Loucy (cell line): ENCODE measurements at regions not wholly inside any gene's neighbourhood (a gene's known extent, or its start where the extent isn't known, plus 50 kb on each side); places are given as distances from the start of the nearest gene placed in this dataset.

Experiments
- H2AFZ ChIP-seq: fragments of 200-600 bp; sonication (generic); 2 replicates; pipeline ENCODE4 v1.6.0; 2016; ENCODE audit warnings: antibody characterized with exemption, mild to moderate bottlenecking, low read length, moderate library complexity
- H3F3A ChIP-seq: fragments of 200-600 bp; 2 replicates; pipeline ENCODE4 v1.6.0; 2016; ENCODE audit warnings: antibody characterized with exemption, low read depth, mild to moderate bottlenecking
- H3K27me3 ChIP-seq: fragments of 200-600 bp; sonication (generic); 2 replicates; pipeline ENCODE4 v1.6.1; 2014; ENCODE audit warnings: low read length, mild to moderate bottlenecking; ENCODE audit not compliant: insufficient read depth, poor library complexity, severe bottlenecking
- H3K36me3 ChIP-seq: fragments of 200-600 bp; sonication (generic); 2 replicates; pipeline ENCODE4 v1.6.1; 2016; ENCODE audit warnings: low read length; ENCODE audit not compliant: insufficient read depth
- H3K4me1 ChIP-seq: fragments of 200-600 bp; sonication (generic); 2 replicates; pipeline ENCODE4 v1.5.1; 2014; ENCODE audit warnings: low read length, mild to moderate bottlenecking; ENCODE audit not compliant: insufficient read depth, poor library complexity, severe bottlenecking
- H3K4me2 ChIP-seq: fragments of 200-600 bp; sonication (generic); 2 replicates; pipeline ENCODE4 v1.6.0; 2014; ENCODE audit warnings: antibody characterized with exemption, low read length, low read depth, mild to moderate bottlenecking; ENCODE audit not compliant: poor library complexity, severe bottlenecking
- H3K4me3 ChIP-seq: fragments of 200-600 bp; sonication (generic); 2 replicates; pipeline ENCODE4 v1.5.1; 2014; ENCODE audit warnings: low read length, mild to moderate bottlenecking, mixed read lengths; ENCODE audit not compliant: poor library complexity, severe bottlenecking
- H3K79me2 ChIP-seq: fragments of 200-600 bp; sonication (generic); 2 replicates; pipeline ENCODE4 v1.6.1; 2014; ENCODE audit warnings: low read length; ENCODE audit not compliant: insufficient read depth
- H3K9ac ChIP-seq: fragments of 200-600 bp; sonication (generic); 2 replicates; pipeline ENCODE4 v1.6.0; 2014; ENCODE audit warnings: mild to moderate bottlenecking, low read depth, low read length, moderate library complexity; ENCODE audit not compliant: poor library complexity, severe bottlenecking
- H3K9me2 ChIP-seq: fragments of 200-600 bp; sonication (generic); replicated peaks from 2 replicates; pipeline ENCODE4 v1.6.1; 2016; ENCODE audit warnings: low read depth, low read length, mixed read lengths
- H3K9me3 ChIP-seq: fragments of 200-600 bp; sonication (generic); 2 replicates; pipeline ENCODE4 v1.6.1; 2014; ENCODE audit warnings: mild to moderate bottlenecking, antibody characterized with exemption, low read length, low read depth; ENCODE audit not compliant: insufficient read depth
- H4K20me1 ChIP-seq: fragments of 200-600 bp; sonication (generic); 2 replicates; pipeline ENCODE4 v1.6.0; 2014; ENCODE audit warnings: antibody characterized with exemption, low read length, mild to moderate bottlenecking; ENCODE audit not compliant: insufficient read depth, poor library complexity, severe bottlenecking
- CTCF ChIP-seq: fragments of 200-600 bp; sonication (generic); conservative IDR thresholded peaks from 2 replicates; pipeline ENCODE4 v1.5.1; 2014; ENCODE audit warnings: mild to moderate bottlenecking, antibody characterized with exemption, low read length
- EZH2phosphoT487 ChIP-seq: fragments of 200-600 bp; IDR thresholded peaks from 2 replicates; pipeline ENCODE4 v1.6.1; 2018; ENCODE audit warnings: antibody characterized with exemption, mild to moderate bottlenecking, moderate library complexity, borderline replicate concordance

DNA sequence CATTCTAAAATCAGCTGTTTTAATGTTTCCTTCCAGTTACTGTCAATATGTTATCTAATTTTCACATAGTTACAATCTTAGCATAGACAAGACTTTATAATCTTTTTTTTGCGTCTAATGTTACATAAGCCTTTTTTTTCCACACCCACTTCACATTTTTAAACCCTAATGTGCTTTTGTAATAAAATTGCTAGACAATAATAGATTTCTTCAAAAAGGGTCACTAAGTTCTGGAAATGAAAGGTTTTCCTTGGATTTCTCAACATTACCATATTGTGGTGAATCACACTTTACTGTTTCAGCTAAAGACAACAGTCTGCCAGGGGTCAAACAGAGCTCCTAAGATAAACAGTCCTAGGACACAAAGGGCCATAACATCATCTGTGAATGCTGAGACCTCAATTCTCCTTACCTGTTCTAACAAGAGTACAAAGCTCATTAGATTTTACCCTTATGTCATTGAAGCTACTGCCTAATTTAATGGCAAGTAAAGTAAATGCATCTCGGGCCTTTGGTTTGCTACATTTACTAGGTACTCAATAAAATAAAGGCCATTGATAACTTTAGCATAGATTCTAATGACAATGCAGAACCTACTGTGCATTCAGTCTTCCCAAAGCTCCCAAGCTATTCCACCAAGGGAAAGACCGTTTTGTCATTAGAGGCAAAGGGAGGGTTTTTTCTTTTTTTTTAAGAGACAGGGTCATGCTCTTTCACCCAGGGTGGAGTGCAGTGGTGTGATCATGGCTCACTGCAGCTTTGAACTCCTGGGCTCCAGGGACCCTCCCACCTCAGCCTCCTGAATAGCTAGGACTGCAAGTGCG, 111.2 kb upstream of the SLC38A2 start:
- Histone ChIP-seq H3K27me3 (no peaks in the 10 kb centered on the region), H3K4me1 (peaks cover 33% of the 10 kb centered on the region), H3K4me3 (no peak overlapping the region), H3K9me2 (no peaks in the 10 kb centered on the region), H3K4me2 (peak overlapping the region; percentile 0), H4K20me1 (no peaks in the 10 kb centered on the region), H3K36me3 (no peaks in the 10 kb centered on the region), H3F3A (no peaks in the 10 kb centered on the region), H3K9ac (no peak overlapping the region), H3K79me2 (no peaks in the 10 kb centered on the region), H3K9me3 (no peaks in the 10 kb centered on the region), H2AFZ (no peak overlapping the region)
- TF ChIP-seq CTCF (no peak), EZH2phosphoT487 (no peak)

GRCh38 chr12:46480724-46481123, 108.2 kb upstream of the SLC38A2 start:
- no peak overlapping the region for H2AFZ ChIP-seq
- H3K36me3 ChIP-seq, result no peaks in the 10 kb centered on the region
- H3K27me3 ChIP-seq, result no peaks in the 10 kb centered on the region
- no peaks in the 10 kb centered on the region for H3K79me2 ChIP-seq
- H3K9ac ChIP-seq, result no peak overlapping the region
- H3K4me2 ChIP-seq, result no peak overlapping the region
- H4K20me1 ChIP-seq, result no peaks in the 10 kb centered on the region
- H3K4me1 ChIP-seq, result peaks cover 21% of the 10 kb centered on the region
- no peaks in the 10 kb centered on the region for H3F3A ChIP-seq
- no peak for TF ChIP-seq CTCF
- no peak for TF ChIP-seq EZH2phosphoT487
- no peaks in the 10 kb centered on the region for H3K9me3 ChIP-seq
- H3K9me2 ChIP-seq, result no peaks in the 10 kb centered on the region
- H3K4me3 ChIP-seq, result no peak overlapping the region

GRCh38 chr12:46480316-46480715, 107.7 kb upstream of the SLC38A2 start:
- Histone ChIP-seq H3K36me3 (no peaks in the 10 kb centered on the region), H4K20me1 (no peaks in the 10 kb centered on the region), H3F3A (no peaks in the 10 kb centered on the region), H3K9me2 (no peaks in the 10 kb centered on the region), H3K4me3 (no peak overlapping the region), H3K79me2 (0 out of 2 replicates have a peak, but pooled peaks cover under 1% of the 10 kb centered on the region), H3K27me3 (no peaks in the 10 kb centered on the region), H2AFZ (no peak overlapping the region), H3K9me3 (no peaks in the 10 kb centered on the region), H3K4me1 (peaks cover 21% of the 10 kb centered on the region), H3K9ac (no peak overlapping the region), H3K4me2 (no peak overlapping the region)
- TF ChIP-seq EZH2phosphoT487, result no peak
- TF ChIP-seq CTCF, result no peak
